HG03060 (cell line): ENCODE measurements at regions not wholly inside any gene's neighbourhood (a gene's known extent, or its start where the extent isn't known, plus 50 kb on each side); places are given as distances from the start of the nearest gene placed in this dataset.

Experiments used
- ATAC-seq: cut with Tn5 transposase; IDR thresholded peaks from one replicate; pipeline ENCODE4 v1.9.1; 2021; ENCODE audit warnings: low read depth, moderate number of reproducible peaks; ENCODE audit not compliant: unreplicated experiment

DNA sequence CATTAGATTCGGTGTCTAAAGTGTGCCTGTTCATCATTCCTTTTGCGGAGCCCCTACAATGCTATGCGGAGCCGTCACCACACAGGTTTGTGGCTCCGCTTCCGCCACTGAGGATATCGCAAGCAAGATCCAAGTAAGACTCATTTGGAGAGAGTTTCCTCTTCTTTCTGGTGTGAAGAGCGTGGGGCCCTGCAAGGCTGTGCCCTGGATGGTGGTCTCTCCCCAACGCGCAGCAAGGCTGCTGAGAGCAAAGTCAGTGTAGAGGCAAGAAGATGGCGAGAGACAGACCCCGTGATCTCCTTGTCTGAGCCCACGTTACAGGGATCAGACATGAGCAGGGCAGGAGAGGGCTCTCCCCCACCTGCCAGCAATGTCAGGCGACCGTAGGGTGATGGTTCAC is 96.3 kb upstream of the AFDN start:
- ATAC-seq, result no peak

DNA sequence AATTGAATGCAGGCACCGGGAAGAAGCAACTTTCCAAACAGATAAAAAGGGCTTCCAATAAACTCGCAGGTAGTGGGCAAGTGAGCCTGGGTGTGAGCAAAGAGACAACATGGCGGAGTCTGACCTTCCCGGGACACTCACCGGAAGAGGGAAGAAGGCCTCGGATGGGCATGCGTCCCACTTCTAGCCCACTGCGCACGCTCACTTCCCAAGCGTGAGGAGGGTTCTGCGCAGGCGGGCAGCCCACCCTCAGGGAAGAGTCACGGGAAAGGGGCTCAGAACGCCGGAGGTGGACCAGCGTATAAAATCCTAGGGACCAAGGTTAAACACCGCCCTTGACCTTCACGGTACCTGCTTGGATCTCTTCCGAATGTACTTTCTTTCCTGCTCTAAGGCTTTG is 95.5 kb upstream of the AFDN start:
- ATAC-seq, result no peak

GRCh38 chr6:167731731-167732422 is 94.8 kb upstream of the AFDN start:
- ATAC-seq, result no peak

GRCh38 chr6:167733740-167734661 is 92.7 kb upstream of the AFDN start:
- ATAC-seq, result peak; percentile 54

DNA sequence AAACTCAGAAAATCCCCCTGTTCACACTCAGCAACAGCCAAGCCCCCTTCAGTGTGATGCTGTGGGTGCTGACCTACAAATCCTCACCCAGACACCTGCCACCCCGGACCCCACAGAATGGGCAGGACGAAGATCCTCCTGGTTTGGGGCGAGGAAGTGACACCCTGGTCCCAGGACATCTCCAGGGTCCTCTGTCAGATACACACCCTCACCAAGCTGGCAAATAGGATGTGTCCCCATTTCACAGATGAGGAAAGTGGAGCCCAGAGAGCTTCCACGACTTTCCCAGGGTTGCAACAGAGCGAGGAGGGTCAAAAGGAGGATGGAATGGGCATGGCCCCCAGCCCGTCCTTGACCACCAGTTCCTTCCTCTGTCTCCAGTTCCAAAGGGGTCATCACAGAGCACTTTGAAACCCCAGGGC is 92.0 kb upstream of the AFDN start:
- ATAC-seq, result no peak

DNA sequence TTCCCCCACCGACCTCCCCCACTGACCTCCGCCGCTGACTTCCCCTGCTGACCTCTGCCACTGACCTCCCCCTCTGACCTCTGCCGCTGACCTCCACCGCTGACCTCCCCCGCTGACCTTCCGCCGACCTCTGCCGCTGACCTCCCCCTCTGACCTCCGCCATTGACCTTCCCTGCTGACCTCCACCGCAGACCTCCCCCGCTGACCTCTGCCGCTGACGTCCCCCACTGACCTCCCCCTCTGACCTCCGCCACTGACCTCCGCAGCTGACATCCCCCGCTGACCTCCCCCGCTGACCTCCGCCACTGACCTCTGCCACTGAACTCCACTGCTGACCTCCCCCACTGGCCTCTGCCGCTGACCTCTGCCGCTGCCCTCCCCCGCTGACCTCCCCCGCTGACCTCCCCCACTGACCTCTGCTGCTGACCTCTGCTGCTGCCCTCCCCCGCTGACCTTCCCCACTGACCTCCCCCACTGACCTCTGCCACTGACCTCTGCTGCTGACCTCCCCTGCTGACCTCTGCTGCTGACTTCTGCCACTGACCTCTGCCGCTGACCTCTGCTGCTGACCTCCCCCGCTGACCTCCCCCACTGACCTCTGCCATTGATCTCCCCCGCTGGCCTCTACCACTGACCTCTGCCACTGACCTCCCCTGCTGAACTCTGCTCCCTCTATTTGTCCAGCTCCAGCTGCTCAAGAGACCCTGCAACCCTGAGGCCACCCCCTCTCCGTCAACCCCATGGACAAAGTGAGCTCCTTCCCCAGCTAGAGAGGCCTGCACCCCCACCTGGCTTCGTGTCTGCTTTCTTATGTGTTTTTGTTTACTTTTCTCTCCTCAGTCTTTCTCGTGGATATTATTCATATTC is 91.4 kb upstream of the AFDN start:
- no peak for ATAC-seq

GRCh38 chr6:167735951-167736288 is 90.8 kb upstream of the AFDN start:
- no peak for ATAC-seq

DNA sequence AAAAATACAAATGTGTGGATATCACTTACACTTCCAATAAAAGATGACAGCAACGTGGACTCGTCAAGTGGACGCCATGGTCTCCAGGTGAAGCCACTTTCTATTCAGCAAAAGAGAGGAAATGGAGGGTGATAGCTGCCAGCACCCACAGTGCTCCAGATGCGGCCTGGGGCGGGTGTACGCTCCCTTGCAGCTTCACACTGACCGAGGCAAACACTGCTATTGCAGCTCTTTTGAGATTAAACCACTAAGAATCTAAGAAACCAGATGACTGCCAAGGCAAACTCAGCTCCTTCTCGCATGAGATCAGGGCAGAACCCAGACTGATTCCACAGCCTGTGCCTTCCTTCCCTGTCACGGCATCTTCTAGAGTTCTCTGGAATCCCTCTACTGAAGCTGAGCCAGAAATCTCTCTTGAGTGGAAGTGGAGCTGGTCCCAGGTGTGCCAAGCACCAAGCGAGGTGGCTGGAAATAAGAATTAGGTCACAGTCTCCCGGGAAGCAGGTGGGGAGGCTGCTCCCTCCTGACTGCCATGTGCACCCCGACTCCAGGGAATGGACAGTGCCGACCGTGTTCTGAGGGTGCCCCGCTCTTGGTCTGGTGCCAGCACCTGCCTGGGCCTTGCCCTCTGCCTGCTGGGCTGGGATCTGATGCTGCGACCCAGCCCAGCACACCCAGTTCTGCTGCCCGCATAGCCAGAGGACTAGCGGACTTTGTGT is 90.1 kb upstream of the AFDN start:
- ATAC-seq, result no peak

DNA sequence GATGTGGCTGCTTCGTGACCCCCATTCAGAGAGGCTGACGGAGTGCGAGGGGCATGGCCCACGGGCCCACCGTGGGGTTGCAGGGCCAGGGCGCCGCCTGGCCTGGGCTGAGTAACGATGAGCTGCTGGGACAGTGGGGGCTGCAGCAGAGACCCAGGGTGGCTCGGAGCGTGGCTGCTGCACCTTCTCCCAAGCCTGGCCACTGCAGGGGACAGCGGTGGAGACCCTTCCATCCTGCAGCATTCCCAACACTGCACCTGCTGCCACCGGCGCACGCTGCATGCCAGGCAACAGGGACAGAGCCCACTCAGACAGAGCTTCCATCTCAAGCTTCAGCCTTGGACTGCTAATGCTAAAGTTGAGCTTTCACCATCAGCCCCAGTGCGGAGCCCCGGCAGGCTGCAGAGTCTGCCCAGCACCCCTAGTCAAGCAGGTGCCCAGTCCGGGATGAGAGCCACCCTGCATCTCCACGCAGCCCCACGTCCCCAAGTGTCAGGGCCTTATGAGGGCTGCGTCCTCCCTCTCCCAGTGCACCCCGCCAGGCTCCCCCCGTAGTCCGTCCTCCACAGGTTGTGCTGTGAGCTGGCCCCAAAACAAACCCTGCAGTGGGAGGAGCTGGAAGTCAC is 89.4 kb upstream of the AFDN start:
- ATAC-seq, result no peak

DNA sequence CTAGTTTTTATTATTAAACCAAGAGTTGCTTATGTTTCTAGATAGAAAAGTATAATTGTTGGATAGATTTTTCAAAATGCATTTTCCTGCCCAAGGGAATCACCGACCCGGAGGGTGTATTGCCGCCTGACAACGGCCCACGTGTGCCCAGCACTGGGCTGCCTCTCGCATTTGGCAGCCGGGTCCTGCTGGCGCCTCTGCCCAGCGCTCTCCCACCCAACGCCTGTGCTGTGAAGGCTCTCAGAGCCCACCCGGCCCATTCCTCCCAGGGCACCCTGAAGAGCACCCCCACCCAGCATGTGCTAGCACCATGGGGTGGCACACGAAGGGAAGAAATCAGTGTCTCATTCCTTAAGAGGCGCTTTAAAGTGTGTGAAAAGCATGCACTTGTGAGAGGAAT is 88.3 kb upstream of the AFDN start:
- no peak for ATAC-seq

GRCh38 chr6:167739721-167740475 is 86.8 kb upstream of the AFDN start:
- ATAC-seq, result no peak

DNA sequence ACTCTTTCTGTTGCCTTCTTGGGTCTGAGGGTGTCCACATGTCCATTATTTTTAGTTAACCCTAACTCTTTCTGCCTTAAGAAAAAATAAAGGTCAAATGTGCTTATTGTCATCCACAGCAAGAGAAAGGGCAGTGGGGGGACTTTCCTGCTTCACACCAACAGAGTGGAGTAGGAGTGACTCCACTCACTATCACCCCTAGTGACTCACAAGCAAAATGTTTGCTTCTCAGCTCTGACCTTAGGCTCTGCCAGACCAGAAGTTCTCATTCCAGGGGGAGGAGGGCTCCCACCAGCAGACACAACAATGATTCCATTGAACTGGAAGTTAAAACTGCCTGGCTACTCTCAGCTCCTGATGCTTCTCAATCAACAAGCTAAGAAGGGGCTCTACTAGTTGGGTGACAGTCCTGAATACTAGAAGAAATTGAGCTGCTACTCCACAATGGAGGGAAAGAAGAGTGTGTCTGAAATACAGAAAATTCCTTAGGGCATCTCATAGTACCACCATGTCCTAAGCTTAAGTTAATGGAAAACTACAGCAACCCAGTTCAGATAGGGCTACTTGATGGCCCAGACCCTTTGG is 83.9 kb upstream of the AFDN start:
- no peak for ATAC-seq

DNA sequence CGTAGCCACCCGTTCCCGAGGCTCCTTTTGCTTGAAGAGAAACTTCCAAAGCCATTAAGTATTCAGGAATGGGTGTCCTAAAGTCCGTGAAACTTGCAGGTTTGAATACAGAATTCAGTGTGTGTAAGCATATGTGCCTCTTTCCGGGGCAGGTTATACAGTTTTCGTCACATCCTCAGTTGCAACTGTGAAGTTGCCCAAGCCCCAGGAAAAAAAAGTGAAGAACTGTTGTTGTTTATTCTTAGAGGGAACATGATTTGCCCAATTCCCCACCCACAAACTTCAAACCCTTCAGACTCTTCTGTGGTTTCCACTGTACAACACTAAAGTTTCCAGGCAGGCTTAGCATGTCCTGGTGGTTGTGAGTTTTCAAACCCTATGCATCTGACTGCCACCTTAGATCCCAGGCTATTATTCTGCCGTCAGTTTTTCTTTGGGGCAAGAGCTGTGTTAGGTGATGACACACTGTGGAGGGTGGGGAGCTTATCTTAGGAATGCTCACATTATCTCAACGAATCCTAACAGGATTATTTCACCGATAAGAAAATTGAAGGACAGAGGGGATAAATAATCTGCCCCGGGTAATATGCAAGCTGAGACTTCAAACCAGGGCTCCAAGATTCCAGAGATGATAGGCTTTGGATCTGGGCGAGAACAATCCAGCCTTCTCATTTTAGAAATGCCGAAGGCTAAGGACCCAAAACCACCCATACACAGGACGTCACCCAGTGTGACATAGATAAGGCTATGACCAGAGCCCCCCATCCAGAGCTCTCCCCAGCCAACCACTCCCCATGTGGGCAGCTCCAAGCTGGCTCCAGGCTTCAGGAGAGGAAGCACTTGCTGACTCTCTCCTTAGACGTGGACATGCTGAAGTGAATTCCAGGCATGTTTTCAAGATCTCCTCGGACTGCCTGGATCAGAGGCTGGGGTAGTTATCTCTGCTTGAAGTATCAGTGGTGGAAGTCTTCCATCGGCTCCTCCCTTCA is 81.7 kb upstream of the AFDN start:
- no peak for ATAC-seq

DNA sequence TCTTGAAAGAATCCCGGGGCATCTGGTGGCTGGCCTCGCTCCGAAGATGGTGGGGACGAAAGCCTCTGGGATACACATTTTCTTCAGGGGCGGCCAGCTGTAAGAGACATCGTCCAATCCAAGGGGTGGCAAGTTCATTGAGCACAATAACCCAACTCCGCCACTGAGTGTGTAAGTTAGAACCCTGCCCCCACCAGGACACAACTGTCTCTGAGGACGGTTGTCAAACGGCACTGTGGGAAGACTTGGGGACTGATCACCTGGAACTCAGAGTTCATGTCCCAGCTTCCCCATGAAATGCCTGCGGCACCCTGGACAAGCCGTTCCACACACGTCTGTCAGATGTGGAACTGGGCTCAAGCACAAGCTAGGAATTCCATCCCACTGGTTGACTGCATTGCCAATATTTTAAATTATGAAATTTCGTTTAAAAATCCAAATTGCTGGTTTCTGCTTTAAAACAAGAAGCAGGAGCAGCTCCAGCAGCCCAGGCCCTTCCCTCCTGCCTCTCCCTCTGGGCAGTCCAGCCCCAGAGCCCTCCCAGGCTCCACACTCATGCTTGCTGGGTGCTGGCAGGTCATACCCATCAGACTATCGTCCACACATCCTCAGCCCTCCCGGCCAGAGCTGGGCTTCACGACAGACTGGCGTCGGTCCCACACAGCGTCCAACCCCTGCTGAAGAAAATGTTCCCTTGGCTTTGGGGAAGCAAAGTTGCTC is 80.9 kb upstream of the AFDN start:
- no peak for ATAC-seq

DNA sequence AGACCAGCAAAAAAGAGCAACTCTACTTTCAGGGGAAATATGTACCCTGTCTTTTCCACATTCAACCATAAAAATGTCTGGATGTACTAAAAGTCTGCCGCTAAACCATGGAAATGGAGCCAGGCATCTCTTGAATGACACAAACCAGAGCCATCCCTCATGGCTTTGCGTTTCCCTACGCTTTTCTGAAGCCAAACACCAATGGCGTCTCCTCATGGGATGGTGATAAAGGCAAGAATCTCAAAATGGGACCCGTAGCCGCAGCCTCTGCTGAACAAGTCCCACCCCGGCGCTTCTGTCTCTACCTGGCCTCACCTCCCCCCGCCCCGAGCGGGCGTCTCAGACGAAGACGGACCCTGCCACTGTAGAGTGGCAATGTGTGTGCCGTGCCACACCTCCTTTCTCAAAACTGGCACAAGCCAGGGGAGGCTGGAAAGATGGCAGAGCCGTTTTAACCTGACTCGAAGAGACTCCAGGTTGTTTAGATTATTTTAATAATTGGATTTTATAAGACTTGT is 80.3 kb upstream of the AFDN start:
- ATAC-seq, result no peak

GRCh38 chr6:167746975-167747374 is 79.7 kb upstream of the AFDN start:
- ATAC-seq, result no peak

- ATAC-seq, result no peak
These were observed 79.1 kb upstream of the AFDN start for GRCh38 chr6:167747645-167748044.
